ENCODE measurements at regions not wholly inside any gene's neighbourhood (a gene's known extent, or its start where the extent isn't known, plus 50 kb on each side); places are given as distances from the start of the nearest gene placed in this dataset.

GRCh38 chr20:39893003-39893685 is 795.9 kb downstream of the MAFB start:
- DNase-seq = no peak

- no peak for DNase-seq
Measured at GRCh38 chr20:39890697-39891096, 798.3 kb downstream of the MAFB start.

- no peak for DNase-seq
Measured at GRCh38 chr20:39888310-39888709, 800.7 kb downstream of the MAFB start.

GRCh38 chr20:39886650-39887190 is 802.3 kb downstream of the MAFB start:
- no peak for DNase-seq

GRCh38 chr20:39885975-39886649 is 802.9 kb downstream of the MAFB start:
- no peak for DNase-seq

GRCh38 chr20:39882806-39883205 is 806.2 kb downstream of the MAFB start:
- no peak for DNase-seq

GRCh38 chr20:39880890-39881289 is 808.1 kb downstream of the MAFB start:
- no peak for DNase-seq

GRCh38 chr20:39879296-39879695 is 809.7 kb downstream of the MAFB start:
- no peak for DNase-seq

GRCh38 chr20:39878809-39879208 is 810.2 kb downstream of the MAFB start:
- DNase-seq = no peak

GRCh38 chr20:39878320-39878719 is 810.7 kb downstream of the MAFB start:
- no peak for DNase-seq

GRCh38 chr20:39877788-39878187 is 811.2 kb downstream of the MAFB start:
- DNase-seq = no peak

GRCh38 chr20:39876976-39877635 is 811.9 kb downstream of the MAFB start:
- no peak for DNase-seq

- no peak for DNase-seq
Measured at GRCh38 chr20:39875492-39876110, 813.4 kb downstream of the MAFB start.

GRCh38 chr20:39874049-39874893 is 814.8 kb downstream of the MAFB start:
- no peak for DNase-seq

GRCh38 chr20:39873286-39873685 is 815.8 kb downstream of the MAFB start:
- DNase-seq = no peak

- DNase-seq = no peak
Measured at GRCh38 chr20:39871013-39871412, 818.0 kb downstream of the MAFB start.

GRCh38 chr20:39865446-39865845 is 823.6 kb downstream of the MAFB start:
- DNase-seq = no peak

GRCh38 chr20:39862470-39862891 is 826.6 kb downstream of the MAFB start:
- DNase-seq = no peak

GRCh38 chr20:39861381-39861780 is 827.7 kb downstream of the MAFB start:
- DNase-seq = no peak

- no peak for DNase-seq
Measured at GRCh38 chr20:39857835-39858234, 831.2 kb downstream of the MAFB start.

- DNase-seq = no peak
Measured at GRCh38 chr20:39857187-39857586, 831.8 kb downstream of the MAFB start.

GRCh38 chr20:39855799-39856198 is 833.2 kb downstream of the MAFB start:
- DNase-seq = no peak
